ENCODE measurements at regions not wholly inside any gene's neighbourhood (a gene's known extent, or its start where the extent isn't known, plus 50 kb on each side); places are given as distances from the start of the nearest gene placed in this dataset.

DNA sequence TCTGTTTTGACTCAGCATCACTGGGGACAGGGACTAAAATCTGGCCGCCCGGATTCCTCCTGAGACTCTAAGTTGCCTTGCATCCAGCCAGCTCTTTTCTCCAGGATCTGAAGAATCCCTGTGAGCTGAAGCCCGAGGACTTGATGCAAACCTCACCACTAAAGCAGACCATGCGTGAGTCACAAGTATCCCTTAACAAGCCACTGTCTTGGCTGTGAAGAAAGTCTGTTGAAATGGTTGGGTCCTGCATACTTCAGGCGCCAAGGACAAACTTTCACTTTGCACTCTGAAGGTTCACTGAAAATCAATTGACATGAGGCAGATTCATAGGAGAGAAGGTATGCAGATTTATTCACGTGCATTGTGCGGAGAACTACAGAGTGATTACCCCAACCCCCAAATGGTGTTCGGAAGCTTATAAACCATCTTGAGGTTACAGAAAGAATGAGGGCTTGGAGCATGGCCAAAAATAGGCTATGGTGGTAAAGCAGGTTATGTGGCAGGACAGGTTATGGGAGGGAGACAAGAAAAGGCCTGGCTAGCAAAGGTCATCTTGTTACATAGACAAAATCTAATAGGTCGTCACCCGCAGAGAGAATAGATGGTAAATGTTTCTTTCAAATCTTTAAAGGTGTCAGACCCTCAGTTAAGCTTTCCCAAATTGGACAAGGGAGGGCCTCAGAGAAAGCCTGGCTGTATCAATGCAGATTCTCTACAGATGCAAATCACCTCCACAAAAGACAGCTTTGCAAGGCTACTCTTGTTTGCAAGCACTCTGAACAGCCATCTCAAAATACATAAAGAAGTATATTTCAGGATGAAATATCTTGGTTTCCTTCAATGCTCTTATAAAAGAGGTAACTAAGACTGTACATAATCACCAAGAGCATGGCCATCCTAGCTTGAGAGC lies 126.3 kb upstream of the PLAAT1 start:
- DNase-seq (ENCODE audit: low read depth, low spot score): no peak
- TF ChIP-seq, protein P1, sequence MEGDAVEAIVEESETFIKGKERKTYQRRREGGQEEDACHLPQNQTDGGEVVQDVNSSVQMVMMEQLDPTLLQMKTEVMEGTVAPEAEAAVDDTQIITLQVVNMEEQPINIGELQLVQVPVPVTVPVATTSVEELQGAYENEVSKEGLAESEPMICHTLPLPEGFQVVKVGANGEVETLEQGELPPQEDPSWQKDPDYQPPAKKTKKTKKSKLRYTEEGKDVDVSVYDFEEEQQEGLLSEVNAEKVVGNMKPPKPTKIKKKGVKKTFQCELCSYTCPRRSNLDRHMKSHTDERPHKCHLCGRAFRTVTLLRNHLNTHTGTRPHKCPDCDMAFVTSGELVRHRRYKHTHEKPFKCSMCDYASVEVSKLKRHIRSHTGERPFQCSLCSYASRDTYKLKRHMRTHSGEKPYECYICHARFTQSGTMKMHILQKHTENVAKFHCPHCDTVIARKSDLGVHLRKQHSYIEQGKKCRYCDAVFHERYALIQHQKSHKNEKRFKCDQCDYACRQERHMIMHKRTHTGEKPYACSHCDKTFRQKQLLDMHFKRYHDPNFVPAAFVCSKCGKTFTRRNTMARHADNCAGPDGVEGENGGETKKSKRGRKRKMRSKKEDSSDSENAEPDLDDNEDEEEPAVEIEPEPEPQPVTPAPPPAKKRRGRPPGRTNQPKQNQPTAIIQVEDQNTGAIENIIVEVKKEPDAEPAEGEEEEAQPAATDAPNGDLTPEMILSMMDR (IDR thresholded peaks at IDR 0.05; ENCODE audit: low read depth, low read length): no peak
- in situ Hi-C loops (cut with HindIII; ENCODE audit: low sequenced_read_pairs): no loop called here
- no peak overlapping the region for H3K4me3 ChIP-seq (ENCODE audit: low read depth, low read length)

DNA sequence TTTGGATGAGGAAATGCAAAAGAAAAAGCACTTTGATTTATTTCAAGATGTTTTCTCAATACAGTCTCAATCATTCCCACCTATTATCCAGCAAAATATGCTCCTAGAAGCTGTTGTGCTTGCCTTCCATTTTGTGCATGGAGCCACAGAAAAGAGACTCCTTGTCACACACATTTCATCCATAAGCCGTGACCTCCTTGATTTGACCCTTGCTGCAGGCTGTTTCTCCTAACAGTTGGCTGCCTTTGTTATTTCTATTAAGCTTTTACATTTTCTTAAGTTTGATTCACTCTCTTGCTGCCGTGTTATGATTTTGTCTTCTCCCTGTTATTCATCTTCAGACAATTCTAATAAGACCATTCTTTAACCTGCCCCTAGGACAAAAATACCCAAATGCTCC lies 124.2 kb upstream of the PLAAT1 start:
- TF ChIP-seq, protein P1 (IDR thresholded peaks at IDR 0.05; ENCODE audit: low read depth, low read length): no peak
- DNase-seq (ENCODE audit: low read depth, low spot score): no peak
- in situ Hi-C loops (cut with HindIII; ENCODE audit: low sequenced_read_pairs): no loop called here
- no peak overlapping the region for H3K4me3 ChIP-seq (ENCODE audit: low read depth, low read length)

DNA sequence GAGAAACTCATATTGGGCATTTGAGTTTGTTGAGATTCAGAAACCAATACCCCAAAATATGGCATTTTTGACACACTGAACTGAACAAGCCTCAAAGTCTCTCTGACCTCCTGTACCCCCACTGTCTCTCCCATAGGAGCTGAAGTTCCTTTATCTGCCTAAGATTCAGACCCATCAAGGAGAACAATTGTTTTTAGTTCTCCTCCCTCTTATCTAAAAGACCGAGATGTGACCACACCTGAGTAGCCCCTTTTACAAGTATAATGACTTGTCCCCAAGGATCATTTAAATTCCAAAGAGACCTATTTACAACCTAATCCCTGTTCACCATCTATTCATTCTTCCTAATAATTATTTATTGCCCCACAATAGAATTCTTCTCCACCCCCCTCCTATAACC lies 122.1 kb upstream of the PLAAT1 start:
- no peak overlapping the region for H3K4me3 ChIP-seq (ENCODE audit: low read depth, low read length)
- TF ChIP-seq, protein P1 (IDR thresholded peaks at IDR 0.05; ENCODE audit: low read depth, low read length): no peak
- no peak for DNase-seq (ENCODE audit: low read depth, low spot score)
- in situ Hi-C loops (cut with HindIII; ENCODE audit: low sequenced_read_pairs): no loop called here

DNA sequence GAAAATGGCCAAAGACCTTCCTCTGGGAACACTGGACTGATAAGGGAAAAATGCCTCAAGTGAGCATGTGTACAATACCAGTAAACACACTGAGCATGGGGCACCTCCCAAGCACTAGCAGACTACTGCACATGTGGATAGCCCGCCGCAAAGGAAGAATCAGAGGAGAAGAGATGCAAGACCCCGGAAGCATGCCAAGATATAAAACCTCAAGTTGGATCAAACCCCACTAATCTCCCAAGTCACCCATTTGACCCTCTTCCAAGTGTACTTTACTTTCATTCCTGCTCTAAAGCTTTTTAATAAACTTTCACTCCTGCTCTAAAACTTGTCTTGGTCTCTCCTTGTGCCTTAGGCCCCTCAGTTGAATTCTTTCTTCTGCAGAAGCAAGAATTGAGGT lies 121.1 kb upstream of the PLAAT1 start:
- in situ Hi-C loops (cut with HindIII; ENCODE audit: low sequenced_read_pairs): no loop called here
- TF ChIP-seq, protein P1 (IDR thresholded peaks at IDR 0.05; ENCODE audit: low read depth, low read length): no peak
- H3K4me3 ChIP-seq (ENCODE audit: low read depth, low read length): no peak overlapping the region
- no peak for DNase-seq (ENCODE audit: low read depth, low spot score)

DNA sequence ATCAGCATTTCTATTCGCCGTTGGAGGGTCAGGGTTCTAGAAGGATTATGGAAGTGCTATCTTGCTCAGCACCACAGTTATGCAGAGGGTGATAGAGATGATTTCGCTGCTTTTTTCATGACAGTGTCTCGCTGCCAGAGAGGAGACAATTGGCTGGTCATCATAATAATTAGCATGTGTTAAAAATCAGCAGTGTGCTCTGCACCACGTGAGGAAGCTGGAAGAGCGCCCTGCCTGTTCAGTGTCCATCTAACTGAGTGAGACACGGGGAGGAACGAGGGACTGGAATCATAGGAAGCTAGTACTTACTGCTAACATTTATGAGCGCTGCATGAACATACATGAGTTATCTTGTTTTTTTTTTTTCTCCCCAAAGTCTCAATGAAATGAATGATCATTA lies 116.2 kb upstream of the PLAAT1 start:
- TF ChIP-seq, protein P1 (IDR thresholded peaks at IDR 0.05; ENCODE audit: low read depth, low read length): no peak
- DNase-seq (ENCODE audit: low read depth, low spot score): no peak
- in situ Hi-C loops (cut with HindIII; ENCODE audit: low sequenced_read_pairs): no loop called here
- no peak overlapping the region for H3K4me3 ChIP-seq (ENCODE audit: low read depth, low read length)

DNA sequence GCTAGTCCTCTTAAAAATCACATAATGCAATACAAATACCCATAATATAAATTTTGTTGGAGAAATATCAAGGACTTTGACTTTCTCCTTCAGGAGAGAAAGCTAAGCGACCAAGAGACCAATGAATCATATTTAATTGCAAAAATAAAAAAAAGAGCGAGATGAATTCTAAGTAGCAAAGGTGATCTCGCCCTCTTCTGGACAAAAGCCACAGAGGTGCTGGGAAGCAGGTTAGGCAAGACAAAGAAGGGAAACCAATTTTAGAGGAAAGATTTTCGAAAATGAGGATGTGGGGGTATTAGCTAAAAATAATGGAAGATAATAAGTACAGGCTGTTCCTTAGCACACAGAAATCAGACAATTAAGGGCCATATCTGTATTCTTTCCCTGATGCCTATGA lies 111.4 kb upstream of the PLAAT1 start:
- in situ Hi-C loops (cut with HindIII; ENCODE audit: low sequenced_read_pairs): no loop called here
- TF ChIP-seq, protein P1 (IDR thresholded peaks at IDR 0.05; ENCODE audit: low read depth, low read length): no peak
- no peak for DNase-seq (ENCODE audit: low read depth, low spot score)
- no peak overlapping the region for H3K4me3 ChIP-seq (ENCODE audit: low read depth, low read length)
